GM12878 (cell line): ENCODE measurements at regions not wholly inside any gene's neighbourhood (a gene's known extent, or its start where the extent isn't known, plus 50 kb on each side); places are given as distances from the start of the nearest gene placed in this dataset.

ENCODE experiments used
- ATAC-seq: fragments of 200-7000 bp; cut with Tn5 transposase; 3 replicates; pipeline ENCODE4 v1.9.1; 2020; ENCODE audit warnings: mild to moderate bottlenecking, moderate library complexity
- BruUV-seq: library from RNA; stranded (reverse); fragments of 400-500 nt; replicated peaks from 2 replicates; lab custom pipeline; 2021; lab: Mats Ljungman, UMichigan
- CTCF ChIA-PET: fragments of 300-600 bp; sonication (Branson Sonifier 250); formaldehyde crosslinking; extraction: SDS; loops from one replicate; lab custom pipeline; 2021; ENCODE audit warnings: inconsistent platforms; lab: Yijun Ruan, JAX
- POLR2A ChIA-PET: fragments of 350-600 bp; formaldehyde crosslinking; extraction: SDS; loops from one replicate; lab custom pipeline; 2021; ENCODE audit warnings: inconsistent platforms; lab: Charles Lee
- RAD21 ChIA-PET: fragments of 300-600 bp; sonication (Branson Sonifier 250); formaldehyde crosslinking; loops from one replicate; lab custom pipeline; 2023; ENCODE audit warnings: antibody characterized with exemption; ENCODE audit not compliant: unreplicated experiment; lab: Charles Lee
- SMC1A ChIA-PET: fragments of 300-600 bp; sonication (Branson Sonifier 250); formaldehyde crosslinking; loops from one replicate; lab custom pipeline; 2023; ENCODE audit not compliant: unreplicated experiment, uncharacterized antibody; lab: Charles Lee
- DNase-seq: peaks from one replicate; pipeline ENCODE4 v3.0.0-alpha.2; 2011; ENCODE audit warnings: low read depth, low spot score
- FAIRE-seq: peaks from 3 replicates; lab custom pipeline; 2011; peaks lifted over from hg19 to GRCh38; lab: Jason Lieb, UNC
- H2AFZ ChIP-seq: 2 replicates; pipeline ENCODE4 v1.6.0; 2011; ENCODE audit warnings: low read depth, low read length, control low read depth; ENCODE audit not compliant: control insufficient read depth
- H3K27ac ChIP-seq: 2 replicates; pipeline ENCODE4 v1.5.1; 2011; ENCODE audit warnings: control low read depth; ENCODE audit not compliant: control insufficient read depth, insufficient read depth
- H3K27me3 ChIP-seq, 2 experiments: replicated peaks in 1 of 2; 2 replicates each; pipeline versions ENCODE4 v1.6.0 to v1.6.1; 2011; ENCODE audit warnings: low read length in 1 of 2; ENCODE audit not compliant: control insufficient read depth in 2 of 2, insufficient read depth in 2 of 2
- H3K36me3 ChIP-seq, 2 experiments: 2 replicates each; pipeline ENCODE4 v1.5.1; 2011; ENCODE audit warnings: low read length in 1 of 2; ENCODE audit not compliant: control insufficient read depth in 2 of 2, insufficient read depth in 2 of 2
- H3K4me1 ChIP-seq: 2 replicates; pipeline ENCODE4 v1.6.1; 2011; ENCODE audit warnings: mild to moderate bottlenecking, low read length, moderate library complexity, mixed read lengths; ENCODE audit not compliant: control insufficient read depth, insufficient read depth
- H3K4me2 ChIP-seq: 2 replicates; pipeline ENCODE4 v1.6.0; 2011; ENCODE audit warnings: control low read depth; ENCODE audit not compliant: control insufficient read depth, insufficient read depth
- H3K4me3 ChIP-seq: fragments of 200-600 bp; sonication (generic); 2 replicates; pipeline ENCODE4 v1.5.1; 2016
- H3K79me2 ChIP-seq: 2 replicates; pipeline ENCODE4 v1.6.0; 2011; ENCODE audit warnings: low read length; ENCODE audit not compliant: control insufficient read depth, insufficient read depth
- H3K9ac ChIP-seq: 2 replicates; pipeline ENCODE4 v1.8.0; 2011; ENCODE audit warnings: low read length, control low read depth, mixed read lengths; ENCODE audit not compliant: control insufficient read depth, insufficient read depth
- H3K9me3 ChIP-seq: replicated peaks from 3 replicates; pipeline ENCODE4 v1.5.1; 2011; ENCODE audit warnings: mild to moderate bottlenecking, low read length; ENCODE audit not compliant: control insufficient read depth, insufficient read depth
- H4K20me1 ChIP-seq: 2 replicates; pipeline ENCODE4 v1.6.0; 2011; ENCODE audit not compliant: control insufficient read depth, insufficient read depth
- BRCA1 ChIP-seq: IDR thresholded peaks from 2 replicates; pipeline ENCODE4 v1.6.1; 2011; ENCODE audit warnings: low read depth, low read length, improper control_type of control experiment
- FOXK2 ChIP-seq: fragments of 450-650 bp; IDR thresholded peaks from 2 replicates; pipeline ENCODE4 v1.6.1; 2017; ENCODE audit warnings: mild to moderate bottlenecking, moderate library complexity
- HDGF ChIP-seq: fragments of 450-650 bp; IDR thresholded peaks from 2 replicates; pipeline ENCODE4 v1.6.1; 2016; ENCODE audit warnings: antibody characterized with exemption
- MEF2A ChIP-seq: IDR thresholded peaks from 2 replicates; pipeline ENCODE4 v1.6.1; 2011; ENCODE audit warnings: low read depth, mild to moderate bottlenecking, low read length, moderate library complexity; ENCODE audit not compliant: insufficient read depth
- RELA ChIP-seq: fragments of 450-650 bp; IDR thresholded peaks from 2 replicates; pipeline ENCODE4 v1.8.0; 2014; ENCODE audit warnings: borderline replicate concordance; ENCODE audit not compliant: partially characterized antibody
- RUNX3 ChIP-seq: IDR thresholded peaks from 2 replicates; pipeline ENCODE4 v1.6.1; 2012; ENCODE audit warnings: low read length, inconsistent platforms
- SREBF1 ChIP-seq: IDR thresholded peaks from 2 replicates; pipeline ENCODE4 v1.6.1; 2012; ENCODE audit warnings: mild to moderate bottlenecking, low read length
- SUZ12 ChIP-seq: fragments of 200-600 bp; sonication (generic); IDR thresholded peaks from one replicate; pipeline ENCODE4 v1.6.1; 2018; ENCODE audit warnings: antibody characterized with exemption, mild to moderate bottlenecking; ENCODE audit not compliant: unreplicated experiment
- ZNF274 ChIP-seq: IDR thresholded peaks from one replicate; pipeline ENCODE4 v1.8.0; 2011; ENCODE audit not compliant: insufficient read length, insufficient read depth
- ZNF622 ChIP-seq: fragments of 450-650 bp; IDR thresholded peaks from 2 replicates; pipeline ENCODE4 v1.6.1; 2017; ENCODE audit warnings: mild to moderate bottlenecking, inconsistent platforms
- WGBS: methylation state at CpG from one replicate; pipeline ENCODE4 v1.1.6; 2016; ENCODE audit warnings: low lambda C conversion rate; ENCODE audit not compliant: insufficient replicate concordance, insufficient coverage; ENCODE audit errors: missing lambda C conversion rate; 5-methylcytosine and 5-hydroxymethylcytosine counted together
- in situ Hi-C: fragments of 300-500 bp; cut with MboI; formaldehyde crosslinking; loops from 9 replicates; pipeline ENCODE4 v1.14.3; 2018; ENCODE audit warnings: mixed read lengths
- intact Hi-C: fragments of 100-400 bp; cut with micrococcal nuclease; formaldehyde crosslinking; loops from one replicate; pipeline ENCODE4 v1.14.2; 2022; ENCODE audit not compliant: unreplicated experiment
- TF ChIP-seq, protein P1 (sequence below): fragments of 450-650 bp; IDR thresholded peaks from 2 replicates; pipeline ENCODE4 v1.6.1; 2017; ENCODE audit warnings: mild to moderate bottlenecking
- TF ChIP-seq, protein P2 (sequence below): fragments of 450-650 bp; IDR thresholded peaks from 2 replicates; pipeline ENCODE4 v1.6.1; 2017; ENCODE audit warnings: mild to moderate bottlenecking, moderate library complexity
- TF ChIP-seq, protein P3 (sequence below): fragments of 450-650 bp; IDR thresholded peaks from 2 replicates; pipeline ENCODE4 v1.6.1; 2017; ENCODE audit warnings: mild to moderate bottlenecking, low read depth, inconsistent platforms; ENCODE audit not compliant: poor library complexity, severe bottlenecking
- TF ChIP-seq, protein P4 (sequence below): fragments of 450-650 bp; IDR thresholded peaks from 2 replicates; pipeline ENCODE4 v1.6.1; 2017; ENCODE audit warnings: mild to moderate bottlenecking, moderate library complexity

DNA sequence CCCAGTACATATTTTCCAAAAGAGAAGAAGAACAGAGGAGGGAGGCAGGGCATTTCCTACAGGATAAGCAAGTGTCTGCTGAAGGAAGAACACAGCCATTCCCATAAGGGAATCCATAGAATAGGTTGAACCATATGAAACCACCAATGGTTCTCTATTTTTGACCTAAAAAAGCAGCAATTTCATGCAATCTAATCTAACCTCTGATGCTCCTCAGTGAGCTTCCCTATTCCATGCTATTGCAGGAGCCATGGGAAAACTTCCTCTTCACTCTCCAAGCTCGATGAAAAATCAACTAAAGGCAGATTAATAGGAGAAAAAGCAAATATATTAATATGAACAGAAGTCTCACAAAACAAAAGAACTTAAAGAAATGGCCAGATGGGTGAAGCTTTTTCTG lies 50.5 kb downstream of the SIPA1L2 start:
- POLR2A ChIA-PET, result no interaction called here
- FAIRE-seq (no peak), DNase-seq (no peak), ATAC-seq (no peak)
- WGBS, result 0% methylated on average over 1 of the region's 1 CpG
- H3K9me3 ChIP-seq, result no peaks in the 10 kb centered on the region
- intact Hi-C loops, result no loop called here
- no peak overlapping the region for H3K27ac ChIP-seq
- RAD21 ChIA-PET, result no interaction called here
- H2AFZ ChIP-seq, result no peak overlapping the region
- no peaks in the 10 kb centered on the region for H3K79me2 ChIP-seq
- CTCF ChIA-PET, result no interaction called here
- H3K9ac ChIP-seq, result no peak overlapping the region
- SMC1A ChIA-PET, result no interaction called here
- no peak overlapping the region for H3K4me3 ChIP-seq
- no peaks in the 10 kb centered on the region for H3K27me3 ChIP-seq
- in situ Hi-C loops, result no loop called here
- H3K4me2 ChIP-seq, result no peak overlapping the region
- no peaks in the 10 kb centered on the region for H4K20me1 ChIP-seq
- H3K36me3 ChIP-seq, result no peaks in the 10 kb centered on the region
- BruUV-seq, result no TSS peak
- no peaks in the 10 kb centered on the region for H3K4me1 ChIP-seq
- TF ChIP-seq ZNF622, result no peak
- no peak for TF ChIP-seq RELA
- TF ChIP-seq, protein P1, sequence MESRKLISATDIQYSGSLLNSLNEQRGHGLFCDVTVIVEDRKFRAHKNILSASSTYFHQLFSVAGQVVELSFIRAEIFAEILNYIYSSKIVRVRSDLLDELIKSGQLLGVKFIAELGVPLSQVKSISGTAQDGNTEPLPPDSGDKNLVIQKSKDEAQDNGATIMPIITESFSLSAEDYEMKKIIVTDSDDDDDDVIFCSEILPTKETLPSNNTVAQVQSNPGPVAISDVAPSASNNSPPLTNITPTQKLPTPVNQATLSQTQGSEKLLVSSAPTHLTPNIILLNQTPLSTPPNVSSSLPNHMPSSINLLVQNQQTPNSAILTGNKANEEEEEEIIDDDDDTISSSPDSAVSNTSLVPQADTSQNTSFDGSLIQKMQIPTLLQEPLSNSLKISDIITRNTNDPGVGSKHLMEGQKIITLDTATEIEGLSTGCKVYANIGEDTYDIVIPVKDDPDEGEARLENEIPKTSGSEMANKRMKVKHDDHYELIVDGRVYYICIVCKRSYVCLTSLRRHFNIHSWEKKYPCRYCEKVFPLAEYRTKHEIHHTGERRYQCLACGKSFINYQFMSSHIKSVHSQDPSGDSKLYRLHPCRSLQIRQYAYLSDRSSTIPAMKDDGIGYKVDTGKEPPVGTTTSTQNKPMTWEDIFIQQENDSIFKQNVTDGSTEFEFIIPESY, result no peak
- TF ChIP-seq, protein P2, sequence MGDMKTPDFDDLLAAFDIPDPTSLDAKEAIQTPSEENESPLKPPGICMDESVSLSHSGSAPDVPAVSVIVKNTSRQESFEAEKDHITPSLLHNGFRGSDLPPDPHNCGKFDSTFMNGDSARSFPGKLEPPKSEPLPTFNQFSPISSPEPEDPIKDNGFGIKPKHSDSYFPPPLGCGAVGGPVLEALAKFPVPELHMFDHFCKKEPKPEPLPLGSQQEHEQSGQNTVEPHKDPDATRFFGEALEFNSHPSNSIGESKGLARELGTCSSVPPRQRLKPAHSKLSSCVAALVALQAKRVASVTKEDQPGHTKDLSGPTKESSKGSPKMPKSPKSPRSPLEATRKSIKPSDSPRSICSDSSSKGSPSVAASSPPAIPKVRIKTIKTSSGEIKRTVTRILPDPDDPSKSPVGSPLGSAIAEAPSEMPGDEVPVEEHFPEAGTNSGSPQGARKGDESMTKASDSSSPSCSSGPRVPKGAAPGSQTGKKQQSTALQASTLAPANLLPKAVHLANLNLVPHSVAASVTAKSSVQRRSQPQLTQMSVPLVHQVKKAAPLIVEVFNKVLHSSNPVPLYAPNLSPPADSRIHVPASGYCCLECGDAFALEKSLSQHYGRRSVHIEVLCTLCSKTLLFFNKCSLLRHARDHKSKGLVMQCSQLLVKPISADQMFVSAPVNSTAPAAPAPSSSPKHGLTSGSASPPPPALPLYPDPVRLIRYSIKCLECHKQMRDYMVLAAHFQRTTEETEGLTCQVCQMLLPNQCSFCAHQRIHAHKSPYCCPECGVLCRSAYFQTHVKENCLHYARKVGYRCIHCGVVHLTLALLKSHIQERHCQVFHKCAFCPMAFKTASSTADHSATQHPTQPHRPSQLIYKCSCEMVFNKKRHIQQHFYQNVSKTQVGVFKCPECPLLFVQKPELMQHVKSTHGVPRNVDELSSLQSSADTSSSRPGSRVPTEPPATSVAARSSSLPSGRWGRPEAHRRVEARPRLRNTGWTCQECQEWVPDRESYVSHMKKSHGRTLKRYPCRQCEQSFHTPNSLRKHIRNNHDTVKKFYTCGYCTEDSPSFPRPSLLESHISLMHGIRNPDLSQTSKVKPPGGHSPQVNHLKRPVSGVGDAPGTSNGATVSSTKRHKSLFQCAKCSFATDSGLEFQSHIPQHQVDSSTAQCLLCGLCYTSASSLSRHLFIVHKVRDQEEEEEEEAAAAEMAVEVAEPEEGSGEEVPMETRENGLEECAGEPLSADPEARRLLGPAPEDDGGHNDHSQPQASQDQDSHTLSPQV, result no peak
- TF ChIP-seq FOXK2, result no peak
- no peak for TF ChIP-seq BRCA1
- TF ChIP-seq SUZ12, result no peak
- TF ChIP-seq RUNX3, result no peak
- TF ChIP-seq ZNF274, result no peak
- TF ChIP-seq, protein P3, sequence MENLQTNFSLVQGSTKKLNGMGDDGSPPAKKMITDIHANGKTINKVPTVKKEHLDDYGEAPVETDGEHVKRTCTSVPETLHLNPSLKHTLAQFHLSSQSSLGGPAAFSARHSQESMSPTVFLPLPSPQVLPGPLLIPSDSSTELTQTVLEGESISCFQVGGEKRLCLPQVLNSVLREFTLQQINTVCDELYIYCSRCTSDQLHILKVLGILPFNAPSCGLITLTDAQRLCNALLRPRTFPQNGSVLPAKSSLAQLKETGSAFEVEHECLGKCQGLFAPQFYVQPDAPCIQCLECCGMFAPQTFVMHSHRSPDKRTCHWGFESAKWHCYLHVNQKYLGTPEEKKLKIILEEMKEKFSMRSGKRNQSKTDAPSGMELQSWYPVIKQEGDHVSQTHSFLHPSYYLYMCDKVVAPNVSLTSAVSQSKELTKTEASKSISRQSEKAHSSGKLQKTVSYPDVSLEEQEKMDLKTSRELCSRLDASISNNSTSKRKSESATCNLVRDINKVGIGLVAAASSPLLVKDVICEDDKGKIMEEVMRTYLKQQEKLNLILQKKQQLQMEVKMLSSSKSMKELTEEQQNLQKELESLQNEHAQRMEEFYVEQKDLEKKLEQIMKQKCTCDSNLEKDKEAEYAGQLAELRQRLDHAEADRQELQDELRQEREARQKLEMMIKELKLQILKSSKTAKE, result no peak
- TF ChIP-seq, protein P4, sequence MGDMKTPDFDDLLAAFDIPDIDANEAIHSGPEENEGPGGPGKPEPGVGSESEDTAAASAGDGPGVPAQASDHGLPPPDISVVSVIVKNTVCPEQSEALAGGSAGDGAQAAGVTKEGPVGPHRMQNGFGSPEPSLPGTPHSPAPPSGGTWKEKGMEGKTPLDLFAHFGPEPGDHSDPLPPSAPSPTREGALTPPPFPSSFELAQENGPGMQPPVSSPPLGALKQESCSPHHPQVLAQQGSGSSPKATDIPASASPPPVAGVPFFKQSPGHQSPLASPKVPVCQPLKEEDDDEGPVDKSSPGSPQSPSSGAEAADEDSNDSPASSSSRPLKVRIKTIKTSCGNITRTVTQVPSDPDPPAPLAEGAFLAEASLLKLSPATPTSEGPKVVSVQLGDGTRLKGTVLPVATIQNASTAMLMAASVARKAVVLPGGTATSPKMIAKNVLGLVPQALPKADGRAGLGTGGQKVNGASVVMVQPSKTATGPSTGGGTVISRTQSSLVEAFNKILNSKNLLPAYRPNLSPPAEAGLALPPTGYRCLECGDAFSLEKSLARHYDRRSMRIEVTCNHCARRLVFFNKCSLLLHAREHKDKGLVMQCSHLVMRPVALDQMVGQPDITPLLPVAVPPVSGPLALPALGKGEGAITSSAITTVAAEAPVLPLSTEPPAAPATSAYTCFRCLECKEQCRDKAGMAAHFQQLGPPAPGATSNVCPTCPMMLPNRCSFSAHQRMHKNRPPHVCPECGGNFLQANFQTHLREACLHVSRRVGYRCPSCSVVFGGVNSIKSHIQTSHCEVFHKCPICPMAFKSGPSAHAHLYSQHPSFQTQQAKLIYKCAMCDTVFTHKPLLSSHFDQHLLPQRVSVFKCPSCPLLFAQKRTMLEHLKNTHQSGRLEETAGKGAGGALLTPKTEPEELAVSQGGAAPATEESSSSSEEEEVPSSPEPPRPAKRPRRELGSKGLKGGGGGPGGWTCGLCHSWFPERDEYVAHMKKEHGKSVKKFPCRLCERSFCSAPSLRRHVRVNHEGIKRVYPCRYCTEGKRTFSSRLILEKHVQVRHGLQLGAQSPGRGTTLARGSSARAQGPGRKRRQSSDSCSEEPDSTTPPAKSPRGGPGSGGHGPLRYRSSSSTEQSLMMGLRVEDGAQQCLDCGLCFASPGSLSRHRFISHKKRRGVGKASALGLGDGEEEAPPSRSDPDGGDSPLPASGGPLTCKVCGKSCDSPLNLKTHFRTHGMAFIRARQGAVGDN, result no peak
- no peak for TF ChIP-seq SREBF1
- no peak for TF ChIP-seq MEF2A
- TF ChIP-seq HDGF, result no peak
